Keratinocyte (primary cell): ENCODE measurements at regions not wholly inside any gene's neighbourhood (a gene's known extent, or its start where the extent isn't known, plus 50 kb on each side); places are given as distances from the start of the nearest gene placed in this dataset.

ENCODE experiments used
- DNase-seq: peaks from one replicate; pipeline ENCODE4 v3.0.0-alpha.2; 2011; ENCODE audit warnings: low read depth, missing footprints, low spot score
- FAIRE-seq: peaks from 2 replicates; lab custom pipeline; 2011; peaks lifted over from hg19 to GRCh38; lab: Jason Lieb, UNC
- H2AFZ ChIP-seq: 2 replicates; pipeline ENCODE4 v1.6.0; 2012; ENCODE audit warnings: low read length, control low read depth, inconsistent platforms; ENCODE audit not compliant: control insufficient read depth
- H3K27ac ChIP-seq: 2 replicates; pipeline ENCODE4 v1.5.1; 2011; ENCODE audit warnings: low read length; ENCODE audit not compliant: control insufficient read depth, insufficient read depth
- H3K27me3 ChIP-seq: 3 replicates; pipeline ENCODE4 v1.6.0; 2011; ENCODE audit warnings: low read length; ENCODE audit not compliant: control insufficient read depth, insufficient read depth; ENCODE audit errors: extremely low read depth
- H3K36me3 ChIP-seq, 2 experiments: 2 replicates in 1 of 2; 3 replicates in 1 of 2; pipeline ENCODE4 v1.5.1; 2011; ENCODE audit warnings: low read length in 2 of 2, mild to moderate bottlenecking in 1 of 2; ENCODE audit not compliant: control insufficient read depth in 2 of 2, insufficient read depth in 2 of 2; ENCODE audit errors: extremely low read depth in 1 of 2
- H3K4me1 ChIP-seq: 3 replicates; pipeline ENCODE4 v1.5.1; 2011; ENCODE audit warnings: low read length; ENCODE audit not compliant: control insufficient read depth, insufficient read depth; ENCODE audit errors: extremely low read depth
- H3K4me2 ChIP-seq: 3 replicates; pipeline ENCODE4 v1.6.0; 2011; ENCODE audit warnings: low read depth, low read length; ENCODE audit not compliant: control insufficient read depth, insufficient read depth; ENCODE audit errors: extremely low read depth
- H3K4me3 ChIP-seq, 3 experiments: fragments of 200-600 bp in 1 of 3; sonication (generic) in 1 of 3; 2 replicates in 2 of 3; 3 replicates in 1 of 3; pipeline ENCODE4 v1.5.1; 2011 to 2016; ENCODE audit warnings: low read length in 3 of 3, mild to moderate bottlenecking in 3 of 3, control low read depth in 2 of 3, inconsistent platforms in 1 of 3, low read depth in 1 of 3, mixed read lengths in 1 of 3, mixed run types in 1 of 3, moderate library complexity in 1 of 3; ENCODE audit not compliant: control insufficient read depth in 2 of 3, insufficient read depth in 2 of 3; ENCODE audit errors: extremely low read depth in 1 of 3
- H3K79me2 ChIP-seq: 2 replicates; pipeline ENCODE4 v1.6.0; 2012; ENCODE audit warnings: low read length; ENCODE audit not compliant: control insufficient read depth, insufficient read depth
- H3K9ac ChIP-seq: 3 replicates; pipeline ENCODE4 v1.6.0; 2011; ENCODE audit warnings: low read length; ENCODE audit not compliant: control insufficient read depth, insufficient read depth; ENCODE audit errors: extremely low read depth
- H3K9me1 ChIP-seq: 3 replicates; pipeline ENCODE4 v1.6.0; 2011; ENCODE audit warnings: low read length; ENCODE audit not compliant: control insufficient read depth, insufficient read depth; ENCODE audit errors: extremely low read depth
- H3K9me3 ChIP-seq: 2 replicates; pipeline ENCODE4 v1.5.1; 2012; ENCODE audit warnings: low read depth, low read length; ENCODE audit not compliant: control insufficient read depth
- H4K20me1 ChIP-seq: 3 replicates; pipeline ENCODE4 v1.6.0; 2011; ENCODE audit warnings: low read length; ENCODE audit not compliant: control insufficient read depth, insufficient read depth; ENCODE audit errors: extremely low read depth
- CTCF ChIP-seq, 3 experiments: IDR thresholded peaks in 1 of 3; conservative IDR thresholded peaks in 1 of 3; optimal IDR thresholded peaks in 1 of 3; 2 replicates in 2 of 3; 3 replicates in 1 of 3; pipeline versions ENCODE3 to v1.5.1; 2011; ENCODE audit warnings: low read length in 3 of 3, mild to moderate bottlenecking in 3 of 3, moderate library complexity in 2 of 3, control low read depth in 1 of 3, inconsistent platforms in 1 of 3; ENCODE audit not compliant: insufficient read depth in 2 of 3; ENCODE audit errors: extremely low read depth in 1 of 3
- EZH2 ChIP-seq: IDR thresholded peaks from one replicate; pipeline ENCODE4 v1.6.1; 2012; ENCODE audit warnings: inconsistent platforms, mild to moderate bottlenecking, low read length, moderate library complexity
- dilution Hi-C: fragments of 300-500 bp; cut with MboI; formaldehyde crosslinking; loops from one replicate; pipeline ENCODE4 v1.7.0; 2020; ENCODE audit warnings: low sequenced_read_pairs; ENCODE audit not compliant: extremely low pct_ligation_motif_present

- Histone ChIP-seq H3K9me3 (no peaks in the 10 kb centered on the region), H3K27me3 (no peaks in the 10 kb centered on the region), H3K4me2 (no peak overlapping the region), H4K20me1 (no peaks in the 10 kb centered on the region), H2AFZ (no peak overlapping the region), H3K4me3 (no peak overlapping the region), H3K9ac (no peak overlapping the region), H3K79me2 (no peaks in the 10 kb centered on the region), H3K9me1 (no peaks in the 10 kb centered on the region), H3K36me3 (no peaks in the 10 kb centered on the region), H3K4me1 (peaks cover 21% of the 10 kb centered on the region), H3K27ac (no peak overlapping the region)
- dilution Hi-C loops: no loop called here
- TF ChIP-seq EZH2 (no peak), CTCF (optimal IDR thresholded peaks at IDR 0.05 in 1 of 3, IDR thresholded peaks at IDR 0.05 in 1 of 3, conservative IDR thresholded peaks at IDR 0.05 in 1 of 3; ENCODE audit: extremely low read depth in 1 of 3, insufficient read depth in 2 of 3, low read length in 3 of 3) (no peak)
- FAIRE-seq (no peak), DNase-seq (no peak)
Observed at GRCh38 chr7:46288861-46289260, 367.8 kb upstream of the IGFBP3 start.

- no peaks in the 10 kb centered on the region for H3K9me1 ChIP-seq
- H3K4me1 ChIP-seq: peaks cover 21% of the 10 kb centered on the region
- no peaks in the 10 kb centered on the region for H3K9me3 ChIP-seq
- TF ChIP-seq CTCF (optimal IDR thresholded peaks at IDR 0.05 in 1 of 3, IDR thresholded peaks at IDR 0.05 in 1 of 3, conservative IDR thresholded peaks at IDR 0.05 in 1 of 3; ENCODE audit: extremely low read depth in 1 of 3, insufficient read depth in 2 of 3, low read length in 3 of 3) (no peak), EZH2 (no peak)
- H3K4me2 ChIP-seq: no peak overlapping the region
- DNase-seq (no peak), FAIRE-seq (no peak)
- H2AFZ ChIP-seq: no peak overlapping the region
- H3K79me2 ChIP-seq: no peaks in the 10 kb centered on the region
- H3K36me3 ChIP-seq: no peaks in the 10 kb centered on the region
- H3K27me3 ChIP-seq: no peaks in the 10 kb centered on the region
- no peaks in the 10 kb centered on the region for H4K20me1 ChIP-seq
- dilution Hi-C loops: no loop called here
- H3K9ac ChIP-seq: no peak overlapping the region
- no peak overlapping the region for H3K4me3 ChIP-seq
- H3K27ac ChIP-seq: no peak overlapping the region
Observed at GRCh38 chr7:46288010-46288409, 366.9 kb upstream of the IGFBP3 start.
